Mesenchymal stem cell (in vitro differentiated cells and primary cell): ENCODE measurements at regions not wholly inside any gene's neighbourhood (a gene's known extent, or its start where the extent isn't known, plus 50 kb on each side); places are given as distances from the start of the nearest gene placed in this dataset.
"Not testable (repeated sequence)": the region's sequence is repeated elsewhere in the genome, so short reads cannot be mapped to it uniquely, and the experiment has no call there.

Experiments
- DNase-seq: peaks from one replicate; pipeline ENCODE4 v3.0.0-alpha.2; 2013
- H2AFZ ChIP-seq: one replicate; pipeline ENCODE4 v1.6.1; 2013; ENCODE audit warnings: low read depth, mild to moderate bottlenecking, control low read depth, inconsistent platforms, low read length, moderate library complexity
- H2AK5ac ChIP-seq: 2 replicates; pipeline ENCODE4 v1.6.1; 2013; ENCODE audit warnings: low read length, moderate library complexity, mild to moderate bottlenecking, inconsistent platforms; ENCODE audit not compliant: severe bottlenecking
- H2BK120ac ChIP-seq: one replicate; pipeline ENCODE4 v1.6.1; 2013; ENCODE audit warnings: low read depth, mild to moderate bottlenecking, inconsistent platforms, low read length, moderate library complexity
- H2BK12ac ChIP-seq, 2 experiments: one replicate each; pipeline ENCODE4 v1.6.1; 2013; ENCODE audit warnings: inconsistent platforms in 2 of 2, low read length in 2 of 2, mild to moderate bottlenecking in 2 of 2, moderate library complexity in 2 of 2, control low read depth in 1 of 2
- H2BK15ac ChIP-seq: one replicate; pipeline ENCODE4 v1.6.1; 2013; ENCODE audit warnings: mild to moderate bottlenecking, low read depth, inconsistent platforms; ENCODE audit not compliant: poor library complexity, severe bottlenecking
- H2BK5ac ChIP-seq: 2 replicates; pipeline ENCODE4 v1.6.1; 2013; ENCODE audit warnings: low read depth, mild to moderate bottlenecking, low read length, control low read depth, inconsistent platforms; ENCODE audit not compliant: poor library complexity, severe bottlenecking
- H3K14ac ChIP-seq, 2 experiments: one replicate each; pipeline ENCODE4 v1.6.1; 2013; ENCODE audit warnings: inconsistent platforms in 2 of 2, low read length in 2 of 2, control low read depth in 1 of 2, mild to moderate bottlenecking in 1 of 2, moderate library complexity in 1 of 2
- H3K18ac ChIP-seq, 2 experiments: one replicate each; pipeline ENCODE4 v1.6.1; 2013; ENCODE audit warnings: inconsistent platforms in 2 of 2, low read length in 2 of 2, control low read depth in 1 of 2, low read depth in 1 of 2, mild to moderate bottlenecking in 1 of 2
- H3K23ac ChIP-seq, 2 experiments: one replicate each; pipeline ENCODE4 v1.6.1; 2013; ENCODE audit warnings: inconsistent platforms in 2 of 2, low read length in 2 of 2, mild to moderate bottlenecking in 2 of 2, moderate library complexity in 2 of 2, control low read depth in 1 of 2
- H3K27ac ChIP-seq: 2 replicates; pipeline ENCODE4 v1.5.1; 2013; ENCODE audit warnings: mild to moderate bottlenecking, moderate library complexity, low read length, control low read depth, inconsistent platforms; ENCODE audit not compliant: poor library complexity, severe bottlenecking
- H3K27me3 ChIP-seq, 2 experiments: 2 replicates each; pipeline versions ENCODE4 v1.6.1 to v1.7.0; 2013; ENCODE audit warnings: low read length in 2 of 2, mild to moderate bottlenecking in 2 of 2, moderate library complexity in 2 of 2, control low read depth in 1 of 2, inconsistent platforms in 1 of 2; ENCODE audit not compliant: control insufficient read depth in 1 of 2, insufficient read depth in 1 of 2
- H3K36me3 ChIP-seq, 2 experiments: 2 replicates each; pipeline versions ENCODE4 v1.6.1 to v1.7.0; 2013; ENCODE audit warnings: low read length in 2 of 2, control low read depth in 1 of 2, inconsistent platforms in 1 of 2, low read depth in 1 of 2, mild to moderate bottlenecking in 1 of 2; ENCODE audit not compliant: insufficient read depth in 2 of 2, control insufficient read depth in 1 of 2
- H3K4ac ChIP-seq, 2 experiments: one replicate each; pipeline ENCODE4 v1.6.1; 2013; ENCODE audit warnings: inconsistent platforms in 2 of 2, low read length in 2 of 2, mild to moderate bottlenecking in 2 of 2, moderate library complexity in 2 of 2, control low read depth in 1 of 2, low read depth in 1 of 2
- H3K4me1 ChIP-seq: 2 replicates; pipeline ENCODE4 v1.6.1; 2013; ENCODE audit warnings: low read depth, low read length, control low read depth; ENCODE audit not compliant: control insufficient read depth, insufficient read depth
- H3K4me2 ChIP-seq: 2 replicates; pipeline ENCODE4 v1.6.1; 2013; ENCODE audit warnings: low read length, mild to moderate bottlenecking, inconsistent platforms; ENCODE audit not compliant: poor library complexity, severe bottlenecking
- H3K4me3 ChIP-seq, 2 experiments: 2 replicates each; pipeline versions ENCODE4 v1.5.1 to v1.7.0; 2013; ENCODE audit warnings: low read length in 2 of 2, mild to moderate bottlenecking in 2 of 2, control low read depth in 1 of 2, low read depth in 1 of 2; ENCODE audit not compliant: insufficient read depth in 1 of 2
- H3K79me1 ChIP-seq: replicated peaks from 2 replicates; pipeline ENCODE4 v1.6.1; 2013; ENCODE audit warnings: mild to moderate bottlenecking, control low read depth, low read length, inconsistent platforms; ENCODE audit not compliant: poor library complexity, severe bottlenecking
- H3K9ac ChIP-seq: 2 replicates; pipeline ENCODE4 v1.7.0; 2013; ENCODE audit warnings: mild to moderate bottlenecking, low read length, moderate library complexity
- H3K9me3 ChIP-seq: 2 replicates; pipeline ENCODE4 v1.7.0; 2013; ENCODE audit warnings: mild to moderate bottlenecking, low read length; ENCODE audit not compliant: control insufficient read depth
- H4K8ac ChIP-seq: one replicate; pipeline ENCODE4 v1.6.1; 2013; ENCODE audit warnings: inconsistent platforms, mild to moderate bottlenecking, low read length, moderate library complexity
- H4K91ac ChIP-seq: one replicate; pipeline ENCODE4 v1.6.1; 2013; ENCODE audit warnings: mild to moderate bottlenecking, low read length, inconsistent platforms
- WGBS: methylation state at CpG from one replicate; pipeline ENCODE4 v1.1.7; 2013; ENCODE audit warnings: mixed read lengths; 5-methylcytosine and 5-hydroxymethylcytosine counted together

- not testable (repeated sequence) for H2BK12ac ChIP-seq, H3K27me3 ChIP-seq, H4K91ac ChIP-seq, H3K4me3 ChIP-seq, H3K9ac ChIP-seq, H2BK5ac ChIP-seq, H2AFZ ChIP-seq, H3K9me3 ChIP-seq, H3K4ac ChIP-seq, H3K36me3 ChIP-seq, H3K79me1 ChIP-seq, H2BK120ac ChIP-seq, H3K14ac ChIP-seq, H4K8ac ChIP-seq, H2BK15ac ChIP-seq, DNase-seq, H3K18ac ChIP-seq, H3K4me1 ChIP-seq, H3K23ac ChIP-seq, H2AK5ac ChIP-seq, H3K4me2 ChIP-seq
- no CpG with 5 or more reads among the region's 2 CpGs for WGBS
- H3K27ac ChIP-seq = peak overlapping the region; percentile 92
Observed at GRCh38 chr15:96170616-96170978, 159.9 kb upstream of the NR2F2 start.

GRCh38 chr15:96170979-96171739, 159.3 kb upstream of the NR2F2 start:
- Histone ChIP-seq H3K14ac (no peak overlapping the region), H3K27me3 (no peaks in the 10 kb centered on the region), H2BK120ac (no peak overlapping the region), H3K27ac (peak overlapping the region; percentile 92), H3K4me3 (no peak overlapping the region), H3K4me2 (peak overlapping the region; percentile 13), H2BK12ac (no peak overlapping the region), H3K4ac (no peak overlapping the region), H2AFZ (no peak overlapping the region), H4K91ac (no peak overlapping the region), H3K18ac (no peak overlapping the region), H3K9me3 (no peaks in the 10 kb centered on the region), H3K79me1 (no peaks in the 10 kb centered on the region), H3K9ac (no peak overlapping the region), H4K8ac (no peak overlapping the region), H2AK5ac (no peak overlapping the region), H3K23ac (no peak overlapping the region), H2BK5ac (no peak overlapping the region), H3K36me3 (peaks cover 0 to 4% of the 10 kb centered on the region in 2 experiments), H3K4me1 (peaks cover 3% of the 10 kb centered on the region), H2BK15ac (no peak overlapping the region)
- 38% methylated on average over 10 of the region's 14 CpGs for WGBS
- peak; percentile 53 for DNase-seq

GRCh38 chr15:96171853-96172296, 158.6 kb upstream of the NR2F2 start:
- Histone ChIP-seq H2BK120ac (no peak overlapping the region), H3K4me2 (peak overlapping the region; percentile 35), H3K14ac (no peak overlapping the region), H4K8ac (no peak overlapping the region), H3K4ac (no peak overlapping the region), H3K9ac (no peak overlapping the region), H2AK5ac (no peak overlapping the region), H4K91ac (no peak overlapping the region), H3K18ac (no peak overlapping the region), H3K9me3 (no peaks in the 10 kb centered on the region), H2BK15ac (no peak overlapping the region), H2BK12ac (no peak overlapping the region), H3K4me3 (no peak overlapping the region), H3K23ac (no peak overlapping the region), H2BK5ac (peak overlapping the region; percentile 57), H3K79me1 (no peaks in the 10 kb centered on the region), H3K27ac (peak overlapping the region; percentile 92), H3K36me3 (peaks cover 0 to 4% of the 10 kb centered on the region in 2 experiments), H2AFZ (no peak overlapping the region), H3K4me1 (peaks cover 3% of the 10 kb centered on the region), H3K27me3 (no peaks in the 10 kb centered on the region)
- DNase-seq = peak; percentile 41
- WGBS = 44% methylated on average over 2 of the region's 5 CpGs

GRCh38 chr15:96172417-96172816, 158.1 kb upstream of the NR2F2 start:
- H2BK5ac ChIP-seq = no peak overlapping the region
- WGBS = 40% methylated on average over 4 of the region's 6 CpGs
- H3K14ac ChIP-seq = no peak overlapping the region

More at GRCh38 chr15:96172417-96172816, 158.1 kb upstream of the NR2F2 start:
- Histone ChIP-seq H2BK120ac (no peak overlapping the region), H2BK12ac (no peak overlapping the region), H2BK15ac (no peak overlapping the region), H3K4me2 (no peak overlapping the region), H3K27ac (peak overlapping the region; percentile 92), H3K23ac (no peak overlapping the region), H3K4ac (no peak overlapping the region), H4K91ac (no peak overlapping the region), H3K18ac (no peak overlapping the region), H4K8ac (no peak overlapping the region), H3K36me3 (peaks cover 0 to 4% of the 10 kb centered on the region in 2 experiments), H2AK5ac (peak overlapping the region; percentile 81), H3K27me3 (no peaks in the 10 kb centered on the region), H3K9ac (no peak overlapping the region), H3K79me1 (no peaks in the 10 kb centered on the region), H3K4me1 (peaks cover 3% of the 10 kb centered on the region), H2AFZ (no peak overlapping the region), H3K4me3 (no peak overlapping the region), H3K9me3 (no peaks in the 10 kb centered on the region)
- DNase-seq = no peak
